GM18909 (cell line): ENCODE measurements at regions not wholly inside any gene's neighbourhood (a gene's known extent, or its start where the extent isn't known, plus 50 kb on each side); places are given as distances from the start of the nearest gene placed in this dataset.

Experiments
- ATAC-seq: cut with Tn5 transposase; IDR thresholded peaks from one replicate; pipeline ENCODE4 v1.9.1; 2021; ENCODE audit warnings: mild to moderate bottlenecking; ENCODE audit not compliant: unreplicated experiment, poor library complexity

DNA sequence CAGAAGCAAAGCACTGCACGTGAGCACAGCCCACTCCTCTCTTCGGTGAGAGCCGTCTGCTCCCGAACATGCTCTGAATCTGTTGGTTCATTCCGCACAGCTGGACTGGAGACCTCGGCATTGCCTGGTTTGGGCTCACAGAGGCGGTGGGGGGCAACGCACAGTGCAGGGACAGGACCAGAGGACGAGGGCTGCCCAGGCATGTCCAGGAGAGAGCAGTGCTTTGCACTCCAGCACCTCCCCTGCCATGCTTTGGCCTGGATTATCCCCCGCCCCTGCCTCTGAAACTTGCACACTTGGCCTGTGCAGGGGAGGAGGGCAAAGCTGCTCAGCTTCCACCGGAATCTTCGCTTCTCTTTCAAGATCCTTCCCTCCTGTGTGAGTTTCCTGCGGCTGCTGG is 536.5 kb downstream of the BRD1 start:
- ATAC-seq, result no peak

GRCh38 chr22:49290711-49291110 is 537.0 kb downstream of the BRD1 start:
- ATAC-seq, result no peak

DNA sequence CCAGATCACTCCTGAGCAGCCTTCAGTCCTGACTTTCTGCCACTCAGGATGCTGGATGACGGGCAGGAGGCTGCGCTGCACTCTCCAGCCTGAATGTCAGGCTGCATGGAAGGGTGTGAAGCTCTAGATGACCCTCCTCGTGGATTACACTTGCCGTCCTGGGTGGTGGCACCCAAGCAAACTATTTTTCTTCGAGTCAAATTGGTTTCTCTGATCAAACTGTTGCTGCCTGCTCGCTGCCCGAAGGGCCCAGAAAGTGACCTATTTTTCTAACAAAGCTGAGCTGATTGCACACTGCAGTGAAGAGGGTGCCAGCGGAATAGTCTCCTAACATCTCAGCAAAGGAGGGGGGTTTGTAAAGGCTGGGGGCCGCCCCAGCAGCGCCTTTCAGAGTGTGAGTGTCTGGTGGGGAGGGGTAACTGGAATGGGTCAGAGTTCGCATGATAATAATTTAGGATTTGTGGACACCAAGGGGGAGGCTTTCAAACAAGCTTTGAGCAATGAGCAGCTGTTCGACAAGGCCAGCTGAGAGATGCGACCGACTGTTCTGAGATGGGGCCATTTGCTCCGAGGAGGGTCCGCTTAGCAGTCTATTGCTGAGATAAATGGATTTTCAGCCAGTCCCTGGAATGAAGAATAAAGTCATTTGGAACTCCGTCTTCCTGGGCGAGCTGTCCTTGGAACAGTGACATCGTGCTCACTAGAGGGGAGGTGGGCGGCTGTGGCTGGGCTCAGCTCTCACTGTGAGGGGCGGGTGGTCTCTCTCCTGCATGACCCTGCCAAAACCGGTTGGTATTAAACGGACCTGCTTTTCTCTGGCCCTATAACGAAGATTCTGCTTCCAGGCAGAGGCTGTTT is 537.6 kb downstream of the BRD1 start:
- ATAC-seq, result no peak

- no peak for ATAC-seq
Measured at GRCh38 chr22:49286181-49286760, 541.4 kb downstream of the BRD1 start.

GRCh38 chr22:49284931-49285330 is 542.7 kb downstream of the BRD1 start:
- no peak for ATAC-seq

DNA sequence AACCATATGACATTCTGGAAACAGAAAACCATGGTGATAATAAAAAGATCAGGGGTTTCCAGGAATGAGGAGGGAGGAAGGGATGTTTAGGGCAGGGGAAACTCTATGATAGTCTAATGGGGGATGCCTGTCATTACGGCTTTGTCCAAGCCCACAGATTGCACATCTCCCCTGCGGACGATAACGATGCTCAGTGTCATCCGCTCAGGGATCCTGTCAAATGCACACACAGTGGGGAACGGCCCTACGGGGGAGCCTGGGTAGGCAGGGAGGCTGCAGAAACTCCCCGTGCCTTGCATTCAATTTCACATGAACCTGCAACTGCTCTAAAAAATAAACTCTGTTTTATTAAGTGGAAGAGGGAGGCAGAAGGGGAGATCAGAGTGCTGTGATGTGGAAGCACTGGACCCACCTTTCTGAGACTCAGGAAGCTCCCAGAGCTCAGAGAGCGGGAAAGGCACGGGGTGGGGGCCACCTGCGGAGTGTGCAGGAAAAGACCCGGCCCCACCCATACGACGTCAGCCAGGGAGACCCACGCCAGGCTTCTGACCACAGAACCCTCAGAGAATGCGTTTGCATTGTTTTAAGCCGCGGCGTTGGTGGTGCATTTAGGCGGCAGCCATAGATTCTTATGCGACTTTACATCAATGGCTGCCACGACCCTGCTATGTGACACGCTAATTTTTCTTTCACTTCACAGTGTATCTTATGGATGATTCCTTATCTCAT is 543.5 kb downstream of the BRD1 start:
- ATAC-seq, result no peak

DNA sequence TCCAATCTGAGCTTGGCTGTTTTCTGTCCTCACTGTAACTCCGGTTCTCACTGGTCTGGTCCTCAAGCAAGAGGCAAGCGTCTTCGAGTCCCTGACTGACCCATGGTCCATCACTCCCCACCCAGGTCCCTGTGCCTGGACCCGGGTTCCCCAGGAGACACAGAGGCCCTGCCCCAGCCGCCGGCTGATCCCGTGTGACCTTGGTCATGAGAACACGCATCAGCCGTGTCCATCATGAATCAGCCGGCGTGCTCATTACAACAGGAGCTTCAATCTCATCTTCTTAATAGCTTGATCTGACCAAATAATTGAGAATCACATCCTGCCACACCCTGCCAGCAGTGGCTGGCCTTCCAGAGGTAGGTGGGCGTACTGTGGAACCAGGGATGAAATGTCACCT is 545.1 kb downstream of the BRD1 start:
- ATAC-seq, result no peak

- no peak for ATAC-seq
Measured at GRCh38 chr22:49281467-49282340, 546.0 kb downstream of the BRD1 start.

GRCh38 chr22:49278340-49278739 is 549.3 kb downstream of the BRD1 start:
- ATAC-seq, result no peak

DNA sequence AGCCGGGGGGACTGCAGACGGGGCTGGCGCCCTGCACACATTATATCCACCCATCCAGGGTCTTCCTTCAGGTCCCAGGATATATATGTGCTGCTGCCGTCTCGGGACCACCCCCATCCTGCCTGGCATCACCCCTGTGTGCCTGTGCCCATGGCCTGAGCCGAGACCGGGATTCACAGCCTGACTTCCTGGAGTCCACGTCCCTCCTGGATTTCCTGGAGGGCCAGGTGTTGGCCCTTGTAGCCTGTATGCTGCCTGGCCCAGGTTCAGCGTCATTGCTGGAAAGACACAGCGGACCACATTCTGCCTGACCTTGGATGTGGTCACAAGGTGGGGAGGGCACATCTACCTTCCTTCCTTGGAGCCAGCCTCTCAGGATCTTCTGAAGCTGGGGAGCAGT is 551.1 kb downstream of the BRD1 start:
- no peak for ATAC-seq

GRCh38 chr22:49274754-49275380 is 552.8 kb downstream of the BRD1 start:
- no peak for ATAC-seq

DNA sequence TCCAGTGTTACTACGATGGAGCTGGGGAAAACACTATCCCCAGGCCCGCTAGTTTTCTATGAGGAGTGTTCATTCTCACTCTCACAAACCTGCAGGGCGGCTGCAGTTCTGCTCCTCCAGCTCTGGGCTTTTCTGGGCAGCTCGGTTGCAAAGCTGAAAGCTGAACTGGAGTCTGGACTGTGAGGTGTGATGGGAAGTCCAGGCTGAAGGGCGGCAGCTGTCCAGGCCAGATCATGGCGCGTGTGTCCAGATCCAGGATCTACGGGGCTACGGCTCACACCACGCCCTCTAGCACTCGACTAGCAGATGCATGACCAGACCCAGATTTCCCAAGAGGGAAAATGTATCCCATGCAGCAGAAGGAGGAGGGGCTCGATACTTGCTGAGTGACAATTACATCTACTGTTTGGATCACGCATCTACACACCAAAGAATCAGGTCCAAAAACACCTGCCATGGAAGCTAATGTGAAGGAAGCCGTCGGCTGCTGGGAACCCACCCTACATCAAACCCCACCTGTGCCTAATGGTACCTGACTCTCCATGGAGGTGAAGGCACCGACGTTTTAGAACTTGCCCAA is 555.0 kb downstream of the BRD1 start:
- ATAC-seq, result no peak

- no peak for ATAC-seq
Measured at GRCh38 chr22:49271831-49272230, 555.8 kb downstream of the BRD1 start.

- no peak for ATAC-seq
Measured at GRCh38 chr22:49271369-49271727, 556.3 kb downstream of the BRD1 start.

- no peak for ATAC-seq
Measured at GRCh38 chr22:49270595-49271368, 556.9 kb downstream of the BRD1 start.

- ATAC-seq, result no peak
Measured at GRCh38 chr22:49269928-49270327, 557.7 kb downstream of the BRD1 start.

- ATAC-seq, result no peak
Measured at GRCh38 chr22:49269371-49269770, 558.3 kb downstream of the BRD1 start.

DNA sequence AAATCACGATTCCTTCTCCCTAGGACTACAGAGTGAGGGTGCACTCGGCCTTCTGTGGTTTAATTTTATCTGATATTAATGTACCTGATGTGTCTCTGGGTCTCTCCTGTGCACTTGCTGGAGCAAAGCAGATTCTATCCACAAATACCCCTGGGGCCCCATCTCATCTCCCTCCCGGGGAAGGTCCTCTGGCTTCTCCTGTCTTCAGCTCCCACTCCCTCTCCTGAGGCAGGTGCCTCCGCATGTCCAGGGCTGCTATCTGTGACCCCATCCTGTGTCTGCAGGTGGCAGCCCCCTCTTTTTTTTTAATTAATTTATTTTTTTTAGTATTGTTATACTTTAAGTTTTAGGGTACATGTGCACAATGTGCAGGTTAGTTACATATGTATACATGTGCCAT is 558.7 kb downstream of the BRD1 start:
- ATAC-seq, result no peak

- no peak for ATAC-seq
Measured at GRCh38 chr22:49267996-49268395, 559.7 kb downstream of the BRD1 start.
